ENCODE measurements at regions not wholly inside any gene's neighbourhood (a gene's known extent, or its start where the extent isn't known, plus 50 kb on each side); places are given as distances from the start of the nearest gene placed in this dataset.

DNA sequence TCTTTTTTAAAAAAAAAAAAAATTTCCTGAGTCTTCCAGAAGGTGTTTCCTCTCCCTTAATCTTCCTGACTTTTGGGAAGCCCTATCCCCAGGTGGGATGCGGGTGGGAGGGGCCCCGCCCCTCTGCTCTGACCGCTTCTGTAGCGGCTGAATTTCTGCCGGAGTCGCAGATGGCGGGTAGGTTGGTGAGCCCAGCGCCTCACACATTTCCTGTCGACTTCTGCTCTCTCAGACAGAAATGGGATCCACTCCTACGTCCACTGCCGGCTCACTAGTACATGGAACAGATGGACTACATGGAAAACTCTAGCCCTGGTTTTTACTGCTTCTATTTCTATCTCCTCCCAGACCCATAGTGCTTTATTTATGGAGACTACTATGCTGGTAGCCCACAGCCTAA, 90.9 kb downstream of the NEUROD6 start:
- no peak for DNase-seq (ENCODE audit: low spot score)
- intact Hi-C loops (cut with micrococcal nuclease; ENCODE audit: unreplicated experiment) (no loop called here), in situ Hi-C loops (cut with HindIII; ENCODE audit: extremely low pct_ligation_motif_present, low pct_unique_long_range_greater_than_20kb) (no loop called here)
- WGBS (ENCODE audit: low lambda C conversion rate) = 24% methylated on average over 11 of the region's 11 CpGs
- no peaks in the 10 kb centered on the region for H3K4me1 ChIP-seq (ENCODE audit: insufficient read depth, low read length)
- H3K4me2 ChIP-seq (ENCODE audit: low read depth, low read length) = no peak overlapping the region
- H3K9me3 ChIP-seq (ENCODE audit: low read length) = no peaks in the 10 kb centered on the region
- no peak overlapping the region for H2AFZ ChIP-seq (ENCODE audit: low read length)
- ChIA-PET CTCF (ENCODE audit: low intra/inter-chr PET ratio, low total read pairs) (no interaction called here), POLR2A (no interaction called here)
- H3K4me3 ChIP-seq (replicated peaks in 1 of 3; ENCODE audit: insufficient read depth in 1 of 3, low read depth in 2 of 3, low read length in 3 of 3) = no peak overlapping the region
- no peak for FAIRE-seq
- TF ChIP-seq ZNF556 (CRISPR knock-in tag; IDR thresholded peaks at IDR 0.05; ENCODE audit: borderline replicate concordance) = no peak
- TF ChIP-seq FLYWCH1 (CRISPR knock-in tag; IDR thresholded peaks at IDR 0.05) = no peak
- no peak for TF ChIP-seq ELF1 (CRISPR knock-in tag; IDR thresholded peaks at IDR 0.05)
- no peak for TF ChIP-seq SNRNP70 (IDR thresholded peaks at IDR 0.05; ENCODE audit: low read depth, low read length)
- TF ChIP-seq, protein P1, sequence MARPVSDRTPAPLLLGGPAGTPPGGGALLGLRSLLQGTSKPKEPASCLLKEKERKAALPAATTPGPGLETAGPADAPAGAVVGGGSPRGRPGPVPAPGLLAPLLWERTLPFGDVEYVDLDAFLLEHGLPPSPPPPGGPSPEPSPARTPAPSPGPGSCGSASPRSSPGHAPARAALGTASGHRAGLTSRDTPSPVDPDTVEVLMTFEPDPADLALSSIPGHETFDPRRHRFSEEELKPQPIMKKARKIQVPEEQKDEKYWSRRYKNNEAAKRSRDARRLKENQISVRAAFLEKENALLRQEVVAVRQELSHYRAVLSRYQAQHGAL (CRISPR knock-in tag; IDR thresholded peaks at IDR 0.05; ENCODE audit: not compliant biosample characterization) = no peak
- TF ChIP-seq ZBTB7A (CRISPR knock-in tag; IDR thresholded peaks at IDR 0.05) = no peak
- no peak for TF ChIP-seq HDAC1 (CRISPR knock-in tag; IDR thresholded peaks at IDR 0.05)
- no peak for TF ChIP-seq HDAC6 (IDR thresholded peaks at IDR 0.05; ENCODE audit: low read depth, low read length)
- TF ChIP-seq ZNF264 (CRISPR knock-in tag; IDR thresholded peaks at IDR 0.05) = no peak
- TF ChIP-seq, protein P2, sequence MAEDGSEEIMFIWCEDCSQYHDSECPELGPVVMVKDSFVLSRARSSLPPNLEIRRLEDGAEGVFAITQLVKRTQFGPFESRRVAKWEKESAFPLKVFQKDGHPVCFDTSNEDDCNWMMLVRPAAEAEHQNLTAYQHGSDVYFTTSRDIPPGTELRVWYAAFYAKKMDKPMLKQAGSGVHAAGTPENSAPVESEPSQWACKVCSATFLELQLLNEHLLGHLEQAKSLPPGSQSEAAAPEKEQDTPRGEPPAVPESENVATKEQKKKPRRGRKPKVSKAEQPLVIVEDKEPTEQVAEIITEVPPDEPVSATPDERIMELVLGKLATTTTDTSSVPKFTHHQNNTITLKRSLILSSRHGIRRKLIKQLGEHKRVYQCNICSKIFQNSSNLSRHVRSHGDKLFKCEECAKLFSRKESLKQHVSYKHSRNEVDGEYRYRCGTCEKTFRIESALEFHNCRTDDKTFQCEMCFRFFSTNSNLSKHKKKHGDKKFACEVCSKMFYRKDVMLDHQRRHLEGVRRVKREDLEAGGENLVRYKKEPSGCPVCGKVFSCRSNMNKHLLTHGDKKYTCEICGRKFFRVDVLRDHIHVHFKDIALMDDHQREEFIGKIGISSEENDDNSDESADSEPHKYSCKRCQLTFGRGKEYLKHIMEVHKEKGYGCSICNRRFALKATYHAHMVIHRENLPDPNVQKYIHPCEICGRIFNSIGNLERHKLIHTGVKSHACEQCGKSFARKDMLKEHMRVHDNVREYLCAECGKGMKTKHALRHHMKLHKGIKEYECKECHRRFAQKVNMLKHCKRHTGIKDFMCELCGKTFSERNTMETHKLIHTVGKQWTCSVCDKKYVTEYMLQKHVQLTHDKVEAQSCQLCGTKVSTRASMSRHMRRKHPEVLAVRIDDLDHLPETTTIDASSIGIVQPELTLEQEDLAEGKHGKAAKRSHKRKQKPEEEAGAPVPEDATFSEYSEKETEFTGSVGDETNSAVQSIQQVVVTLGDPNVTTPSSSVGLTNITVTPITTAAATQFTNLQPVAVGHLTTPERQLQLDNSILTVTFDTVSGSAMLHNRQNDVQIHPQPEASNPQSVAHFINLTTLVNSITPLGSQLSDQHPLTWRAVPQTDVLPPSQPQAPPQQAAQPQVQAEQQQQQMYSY (CRISPR knock-in tag; IDR thresholded peaks at IDR 0.05) = no peak
- TF ChIP-seq SP140L (CRISPR knock-in tag; IDR thresholded peaks at IDR 0.05; ENCODE audit: borderline replicate concordance) = no peak
- no peak for TF ChIP-seq ZNF17 (CRISPR knock-in tag; IDR thresholded peaks at IDR 0.05)
- TF ChIP-seq, protein P3, sequence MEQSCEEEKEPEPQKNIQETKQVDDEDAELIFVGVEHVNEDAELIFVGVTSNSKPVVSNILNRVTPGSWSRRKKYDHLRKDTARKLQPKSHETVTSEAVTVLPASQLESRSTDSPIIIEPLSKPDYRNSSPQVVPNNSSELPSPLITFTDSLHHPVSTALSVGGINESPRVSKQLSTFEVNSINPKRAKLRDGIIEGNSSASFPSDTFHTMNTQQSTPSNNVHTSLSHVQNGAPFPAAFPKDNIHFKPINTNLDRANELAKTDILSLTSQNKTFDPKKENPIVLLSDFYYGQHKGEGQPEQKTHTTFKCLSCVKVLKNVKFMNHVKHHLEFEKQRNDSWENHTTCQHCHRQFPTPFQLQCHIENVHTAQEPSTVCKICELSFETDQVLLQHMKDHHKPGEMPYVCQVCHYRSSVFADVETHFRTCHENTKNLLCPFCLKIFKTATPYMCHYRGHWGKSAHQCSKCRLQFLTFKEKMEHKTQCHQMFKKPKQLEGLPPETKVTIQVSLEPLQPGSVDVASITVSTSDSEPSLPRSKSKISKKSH (CRISPR knock-in tag; IDR thresholded peaks at IDR 0.05; ENCODE audit: borderline replicate concordance) = no peak
- TF ChIP-seq, protein P4, sequence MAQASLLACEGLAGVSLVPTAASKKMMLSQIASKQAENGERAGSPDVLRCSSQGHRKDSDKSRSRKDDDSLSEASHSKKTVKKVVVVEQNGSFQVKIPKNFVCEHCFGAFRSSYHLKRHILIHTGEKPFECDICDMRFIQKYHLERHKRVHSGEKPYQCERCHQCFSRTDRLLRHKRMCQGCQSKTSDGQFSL (CRISPR knock-in tag; IDR thresholded peaks at IDR 0.05) = no peak
- no peak overlapping the region for H3K27ac ChIP-seq (ENCODE audit: extremely low read length, insufficient read depth, low read length)
- no peaks in the 10 kb centered on the region for H4K20me1 ChIP-seq (ENCODE audit: insufficient read depth, low read length)
- no peaks in the 10 kb centered on the region for H3K36me3 ChIP-seq (replicated peaks in 1 of 2; ENCODE audit: control insufficient read depth in 1 of 2, insufficient read depth in 2 of 2, low read length in 2 of 2)
- no peak for ATAC-seq
- no peak overlapping the region for H3K9ac ChIP-seq (ENCODE audit: insufficient read depth, low read depth, low read length)
- no peaks in the 10 kb centered on the region for H3K79me2 ChIP-seq (ENCODE audit: insufficient read depth, low read length)
- no peaks in the 10 kb centered on the region; a peak in 2 of 5 replicates for H3K27me3 ChIP-seq (ENCODE audit: control insufficient read depth in 1 of 2, insufficient read depth in 2 of 2, low read length in 2 of 2)
- no TSS peak for BruUV-seq (replicated peaks)

Data from HepG2 (cell line).